Peyer's patch (tissue), 4 donors: ENCODE measurements at regions not wholly inside any gene's neighbourhood (a gene's known extent, or its start where the extent isn't known, plus 50 kb on each side); places are given as distances from the start of the nearest gene placed in this dataset.

Experiments
- DNase-seq, 3 donors: peaks; one replicate each; pipeline ENCODE4 v3.0.0-alpha.2; 2017 to 2019
- H3K27ac ChIP-seq, 4 donors: fragments of 200-600 bp; sonication (generic); one replicate each; pipeline ENCODE4 v1.5.1; 2016 to 2019
- H3K27me3 ChIP-seq, 2 donors: fragments of 200-600 bp; sonication (generic); one replicate each; pipeline ENCODE4 v1.5.1; 2019
- H3K36me3 ChIP-seq, 3 donors: fragments of 200-600 bp; sonication (generic); one replicate each; pipeline ENCODE4 v1.5.1; 2016 to 2019
- H3K4me1 ChIP-seq, 4 donors: fragments of 200-600 bp; sonication (generic); one replicate each; pipeline ENCODE4 v1.5.1; 2016 to 2019
- H3K4me3 ChIP-seq, 4 donors: fragments of 200-600 bp; sonication (generic); 1 replicate in 3 of 4; 2 replicates in 1 of 4; pipeline ENCODE4 v1.5.1; 2016 to 2019; ENCODE audit warnings: mild to moderate bottlenecking in 1 of 4
- H3K9me3 ChIP-seq, 4 donors: fragments of 200-600 bp; sonication (generic); one replicate each; pipeline ENCODE4 v1.5.1; 2016 to 2019; ENCODE audit warnings: mild to moderate bottlenecking in 1 of 4
- POLR2A ChIP-seq, 2 donors: fragments of 450-650 bp; IDR thresholded peaks; one replicate each; pipeline ENCODE4 v1.5.1; 2017; ENCODE audit warnings: antibody characterized with exemption in 2 of 2, mild to moderate bottlenecking in 2 of 2, moderate library complexity in 2 of 2
- TF ChIP-seq, protein P1 (sequence below), 6 experiments: fragments of 450-650 bp in 4 of 6; fragments of 200-600 bp in 2 of 6; sonication (generic) in 1 of 6; IDR thresholded peaks; one replicate each; pipeline ENCODE4 v1.5.1; 2017 to 2019; ENCODE audit warnings: antibody characterized with exemption in 6 of 6, mild to moderate bottlenecking in 3 of 6, moderate library complexity in 1 of 6

- Histone ChIP-seq H3K27ac (no peak overlapping the region), H3K4me1 (no peaks in the 10 kb centered on the region), H3K9me3 (no peaks in the 10 kb centered on the region), H3K4me3 (no peak overlapping the region), H3K27me3 (no peaks in the 10 kb centered on the region), H3K36me3 (no peaks in the 10 kb centered on the region)
- no peak for DNase-seq
- no peak for TF ChIP-seq POLR2A (IDR thresholded peaks at IDR 0.05)
- TF ChIP-seq, protein P1, sequence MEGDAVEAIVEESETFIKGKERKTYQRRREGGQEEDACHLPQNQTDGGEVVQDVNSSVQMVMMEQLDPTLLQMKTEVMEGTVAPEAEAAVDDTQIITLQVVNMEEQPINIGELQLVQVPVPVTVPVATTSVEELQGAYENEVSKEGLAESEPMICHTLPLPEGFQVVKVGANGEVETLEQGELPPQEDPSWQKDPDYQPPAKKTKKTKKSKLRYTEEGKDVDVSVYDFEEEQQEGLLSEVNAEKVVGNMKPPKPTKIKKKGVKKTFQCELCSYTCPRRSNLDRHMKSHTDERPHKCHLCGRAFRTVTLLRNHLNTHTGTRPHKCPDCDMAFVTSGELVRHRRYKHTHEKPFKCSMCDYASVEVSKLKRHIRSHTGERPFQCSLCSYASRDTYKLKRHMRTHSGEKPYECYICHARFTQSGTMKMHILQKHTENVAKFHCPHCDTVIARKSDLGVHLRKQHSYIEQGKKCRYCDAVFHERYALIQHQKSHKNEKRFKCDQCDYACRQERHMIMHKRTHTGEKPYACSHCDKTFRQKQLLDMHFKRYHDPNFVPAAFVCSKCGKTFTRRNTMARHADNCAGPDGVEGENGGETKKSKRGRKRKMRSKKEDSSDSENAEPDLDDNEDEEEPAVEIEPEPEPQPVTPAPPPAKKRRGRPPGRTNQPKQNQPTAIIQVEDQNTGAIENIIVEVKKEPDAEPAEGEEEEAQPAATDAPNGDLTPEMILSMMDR (IDR thresholded peaks at IDR 0.05): no peak
Observed at GRCh38 chr4:12679217-12679616, 804.9 kb downstream of the RAB28 start.

GRCh38 chr4:12674184-12674583 is 810.0 kb downstream of the RAB28 start:
- no peaks in the 10 kb centered on the region for H3K27me3 ChIP-seq
- no peak overlapping the region for H3K4me3 ChIP-seq
- H3K9me3 ChIP-seq: no peaks in the 10 kb centered on the region
- TF ChIP-seq, protein P1 (IDR thresholded peaks at IDR 0.05): no peak
- TF ChIP-seq POLR2A (IDR thresholded peaks at IDR 0.05): no peak
- no peak for DNase-seq
- H3K36me3 ChIP-seq: no peaks in the 10 kb centered on the region
- H3K27ac ChIP-seq: no peak overlapping the region
- H3K4me1 ChIP-seq: no peaks in the 10 kb centered on the region

- H3K27ac ChIP-seq: no peak overlapping the region
- no peaks in the 10 kb centered on the region for H3K9me3 ChIP-seq
- TF ChIP-seq POLR2A (IDR thresholded peaks at IDR 0.05): no peak
- TF ChIP-seq, protein P1 (IDR thresholded peaks at IDR 0.05): no peak
- no peaks in the 10 kb centered on the region for H3K27me3 ChIP-seq
- no peak overlapping the region for H3K4me3 ChIP-seq
- no peaks in the 10 kb centered on the region for H3K36me3 ChIP-seq
- H3K4me1 ChIP-seq: no peaks in the 10 kb centered on the region
- DNase-seq: no peak
Observed at GRCh38 chr4:12672303-12672702, 811.8 kb downstream of the RAB28 start.

GRCh38 chr4:12658146-12658545 is 826.0 kb downstream of the RAB28 start:
- Histone ChIP-seq H3K4me1 (no peaks in the 10 kb centered on the region), H3K9me3 (no peaks in the 10 kb centered on the region), H3K27me3 (no peaks in the 10 kb centered on the region), H3K27ac (no peak overlapping the region), H3K36me3 (no peaks in the 10 kb centered on the region), H3K4me3 (no peak overlapping the region)
- no peak for DNase-seq
- TF ChIP-seq, protein P1 (IDR thresholded peaks at IDR 0.05): no peak
- no peak for TF ChIP-seq POLR2A (IDR thresholded peaks at IDR 0.05)

DNA sequence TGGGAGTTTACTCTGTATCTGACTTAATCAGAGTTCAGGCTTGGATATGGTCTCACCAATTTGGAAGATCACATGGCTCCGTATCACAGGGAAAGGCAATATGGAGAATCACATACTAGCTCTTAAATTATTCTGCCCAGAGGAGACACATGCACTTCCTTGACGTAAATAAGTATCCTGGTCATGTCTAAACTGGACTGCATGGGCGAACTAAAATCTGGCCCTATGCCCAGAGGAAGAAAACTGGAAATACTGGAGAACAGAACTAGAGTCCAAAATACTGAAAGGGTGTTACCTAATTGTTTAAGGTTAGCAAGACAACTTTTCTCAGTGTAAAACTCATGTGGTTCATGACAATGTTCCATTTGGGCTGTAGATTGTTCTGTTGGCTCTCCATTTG is 832.3 kb downstream of the RAB28 start:
- DNase-seq: no peak

More for the DNA sequence above, 832.3 kb downstream of the RAB28 start:
- Histone ChIP-seq H3K27me3 (no peaks in the 10 kb centered on the region), H3K27ac (no peak overlapping the region), H3K4me1 (no peaks in the 10 kb centered on the region), H3K4me3 (no peak overlapping the region), H3K9me3 (no peaks in the 10 kb centered on the region), H3K36me3 (no peaks in the 10 kb centered on the region)
- TF ChIP-seq, protein P1 (IDR thresholded peaks at IDR 0.05): no peak
